Subcutaneous abdominal adipose tissue (tissue), 5 donors: ENCODE measurements at regions not wholly inside any gene's neighbourhood (a gene's known extent, or its start where the extent isn't known, plus 50 kb on each side); places are given as distances from the start of the nearest gene placed in this dataset.

Experiments
- H3K27ac ChIP-seq: one replicate; pipeline ENCODE4 v1.7.0; 2013; ENCODE audit warnings: low read depth, mild to moderate bottlenecking, inconsistent platforms, low read length, moderate library complexity
- H3K27me3 ChIP-seq, 5 donors: one replicate each; pipeline ENCODE4 v1.7.0; 2013; ENCODE audit warnings: low read length in 5 of 5, inconsistent platforms in 1 of 5; ENCODE audit not compliant: control insufficient read depth in 5 of 5, insufficient read depth in 4 of 5
- H3K36me3 ChIP-seq, 5 donors: one replicate each; pipeline ENCODE4 v1.7.0; 2013; ENCODE audit warnings: low read length in 5 of 5; ENCODE audit not compliant: control insufficient read depth in 5 of 5, insufficient read depth in 5 of 5
- H3K4me1 ChIP-seq, 5 donors: one replicate each; pipeline ENCODE4 v1.7.0; 2013; ENCODE audit warnings: low read length in 5 of 5, mild to moderate bottlenecking in 3 of 5, moderate library complexity in 1 of 5; ENCODE audit not compliant: control insufficient read depth in 5 of 5, insufficient read depth in 5 of 5
- H3K4me3 ChIP-seq, 5 donors: one replicate each; pipeline ENCODE4 v1.7.0; 2013; ENCODE audit warnings: low read length in 5 of 5, low read depth in 1 of 5
- H3K9ac ChIP-seq, 5 donors: one replicate each; pipeline ENCODE4 v1.7.0; 2013; ENCODE audit warnings: low read length in 5 of 5, mild to moderate bottlenecking in 4 of 5, moderate library complexity in 3 of 5
- H3K9me3 ChIP-seq, 5 donors: one replicate each; pipeline ENCODE4 v1.7.0; 2013; ENCODE audit warnings: low read length in 5 of 5; ENCODE audit not compliant: control insufficient read depth in 5 of 5
- donor health status: healthy.
- donor health status: healthy.
- donor health status: healthy.
- donor health status: healthy.
- donor health status: healthy.

GRCh38 chr9:30773427-30773826, 1611.0 kb upstream of the ACO1 start:
- Histone ChIP-seq H3K4me1 (no peaks in the 10 kb centered on the region), H3K27me3 (no peaks in the 10 kb centered on the region), H3K9ac (no peak overlapping the region), H3K27ac (no peak overlapping the region), H3K9me3 (peaks cover 0 to 4% (median 0%) of the 10 kb centered on the region in 5 donors), H3K4me3 (no peak overlapping the region), H3K36me3 (no peaks in the 10 kb centered on the region)

- no peak overlapping the region for H3K4me3 ChIP-seq
- H3K27me3 ChIP-seq = no peaks in the 10 kb centered on the region
- H3K9me3 ChIP-seq = peaks cover 0 to 4% (median 0%) of the 10 kb centered on the region in 5 donors
- no peak overlapping the region for H3K27ac ChIP-seq
- no peaks in the 10 kb centered on the region for H3K4me1 ChIP-seq
- no peaks in the 10 kb centered on the region for H3K36me3 ChIP-seq
- H3K9ac ChIP-seq = no peak overlapping the region
These were observed 1610.1 kb upstream of the ACO1 start for GRCh38 chr9:30774326-30774725.

- Histone ChIP-seq H3K9me3 (peaks cover 0 to 4% (median 0%) of the 10 kb centered on the region in 5 donors), H3K27me3 (no peaks in the 10 kb centered on the region), H3K27ac (no peak overlapping the region), H3K4me3 (no peak overlapping the region), H3K36me3 (no peaks in the 10 kb centered on the region), H3K4me1 (no peaks in the 10 kb centered on the region), H3K9ac (no peak overlapping the region)
These were observed 1609.2 kb upstream of the ACO1 start for GRCh38 chr9:30775236-30775635.

- peaks cover 0 to 4% (median 3%) of the 10 kb centered on the region in 5 donors for H3K9me3 ChIP-seq
- H3K4me3 ChIP-seq = no peak overlapping the region
- H3K36me3 ChIP-seq = no peaks in the 10 kb centered on the region
- H3K27me3 ChIP-seq = no peaks in the 10 kb centered on the region
- H3K27ac ChIP-seq = no peak overlapping the region
- H3K4me1 ChIP-seq = no peaks in the 10 kb centered on the region
- no peak overlapping the region for H3K9ac ChIP-seq
These were observed 1587.7 kb upstream of the ACO1 start for GRCh38 chr9:30796764-30797163.

- no peak overlapping the region for H3K4me3 ChIP-seq
- peaks cover 0 to 4% (median 3%) of the 10 kb centered on the region in 5 donors for H3K9me3 ChIP-seq
These were observed 1584.8 kb upstream of the ACO1 start for GRCh38 chr9:30799527-30800101.

GRCh38 chr9:30800421-30800820, 1584.0 kb upstream of the ACO1 start:
- Histone ChIP-seq H3K27ac (no peak overlapping the region), H3K4me3 (no peak overlapping the region), H3K9ac (no peak overlapping the region), H3K36me3 (no peaks in the 10 kb centered on the region), H3K4me1 (no peaks in the 10 kb centered on the region), H3K9me3 (peaks cover 0 to 4% (median 3%) of the 10 kb centered on the region in 5 donors), H3K27me3 (no peaks in the 10 kb centered on the region)

More at GRCh38 chr9:30799527-30800101, 1584.8 kb upstream of the ACO1 start:
- H3K27ac ChIP-seq = no peak overlapping the region
- H3K36me3 ChIP-seq = no peaks in the 10 kb centered on the region
- H3K27me3 ChIP-seq = no peaks in the 10 kb centered on the region
- no peaks in the 10 kb centered on the region for H3K4me1 ChIP-seq
- no peak overlapping the region for H3K9ac ChIP-seq

- Histone ChIP-seq H3K9ac (no peak overlapping the region), H3K27ac (no peak overlapping the region), H3K9me3 (no peaks in the 10 kb centered on the region), H3K4me1 (no peaks in the 10 kb centered on the region), H3K36me3 (no peaks in the 10 kb centered on the region), H3K27me3 (no peaks in the 10 kb centered on the region), H3K4me3 (no peak overlapping the region)
These were observed 1571.6 kb upstream of the ACO1 start for GRCh38 chr9:30812821-30813220.

- no peak overlapping the region for H3K27ac ChIP-seq
- no peaks in the 10 kb centered on the region for H3K4me1 ChIP-seq
These were observed 1568.9 kb upstream of the ACO1 start for GRCh38 chr9:30815585-30815984.

GRCh38 chr9:30845136-30845535, 1539.3 kb upstream of the ACO1 start:
- H3K4me1 ChIP-seq = peaks cover 0 to 6% (median 0%) of the 10 kb centered on the region in 5 donors
- H3K9ac ChIP-seq = no peak overlapping the region
- H3K36me3 ChIP-seq = no peaks in the 10 kb centered on the region
- no peak overlapping the region for H3K4me3 ChIP-seq
- H3K27ac ChIP-seq = no peak overlapping the region
- H3K9me3 ChIP-seq = no peaks in the 10 kb centered on the region
- no peaks in the 10 kb centered on the region for H3K27me3 ChIP-seq

More at GRCh38 chr9:30815585-30815984, 1568.9 kb upstream of the ACO1 start:
- no peaks in the 10 kb centered on the region for H3K9me3 ChIP-seq
- H3K4me3 ChIP-seq = no peak overlapping the region
- no peak overlapping the region for H3K9ac ChIP-seq
- no peaks in the 10 kb centered on the region for H3K27me3 ChIP-seq
- no peaks in the 10 kb centered on the region for H3K36me3 ChIP-seq

- H3K4me1 ChIP-seq = peaks cover 0 to 6% (median 0%) of the 10 kb centered on the region in 5 donors
- peaks cover 0 to 3% (median 0%) of the 10 kb centered on the region in 5 donors for H3K9me3 ChIP-seq
- H3K4me3 ChIP-seq = no peak overlapping the region
- no peak overlapping the region for H3K27ac ChIP-seq
- no peaks in the 10 kb centered on the region for H3K36me3 ChIP-seq
- no peak overlapping the region for H3K9ac ChIP-seq
- H3K27me3 ChIP-seq = no peaks in the 10 kb centered on the region
These were observed 1537.8 kb upstream of the ACO1 start for GRCh38 chr9:30846651-30847050.
